ENCODE measurements at regions not wholly inside any gene's neighbourhood (a gene's known extent, or its start where the extent isn't known, plus 50 kb on each side); places are given as distances from the start of the nearest gene placed in this dataset.
"Not testable (repeated sequence)": the region's sequence is repeated elsewhere in the genome, so short reads cannot be mapped to it uniquely, and the experiment has no call there.

DNA sequence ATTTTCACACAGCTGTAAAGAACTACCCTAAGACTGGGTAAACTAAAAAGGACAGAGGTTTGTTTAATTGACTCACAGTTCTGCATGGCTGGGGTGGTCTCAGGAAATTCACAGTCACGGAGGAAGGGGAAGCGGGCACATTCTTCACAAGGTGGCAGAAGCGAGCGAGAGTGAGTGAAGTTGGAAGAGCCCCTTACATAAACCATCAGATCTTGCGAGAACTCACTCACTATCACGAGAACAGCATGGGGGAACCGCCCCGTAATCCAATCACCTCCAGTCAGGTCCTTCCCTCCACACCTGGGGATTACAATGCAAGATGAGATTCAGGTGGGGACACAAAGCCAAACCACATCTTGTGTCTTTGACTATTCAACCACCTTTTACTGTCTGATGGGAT lies 700.5 kb downstream of the TENT5A start:
- H3K27ac ChIP-seq, result no peak overlapping the region
- no peak for TF ChIP-seq ZFX (IDR thresholded peaks at IDR 0.05; ENCODE audit: borderline replicate concordance)
- TF ChIP-seq CTCF (IDR thresholded peaks at IDR 0.05), result no peak

DNA sequence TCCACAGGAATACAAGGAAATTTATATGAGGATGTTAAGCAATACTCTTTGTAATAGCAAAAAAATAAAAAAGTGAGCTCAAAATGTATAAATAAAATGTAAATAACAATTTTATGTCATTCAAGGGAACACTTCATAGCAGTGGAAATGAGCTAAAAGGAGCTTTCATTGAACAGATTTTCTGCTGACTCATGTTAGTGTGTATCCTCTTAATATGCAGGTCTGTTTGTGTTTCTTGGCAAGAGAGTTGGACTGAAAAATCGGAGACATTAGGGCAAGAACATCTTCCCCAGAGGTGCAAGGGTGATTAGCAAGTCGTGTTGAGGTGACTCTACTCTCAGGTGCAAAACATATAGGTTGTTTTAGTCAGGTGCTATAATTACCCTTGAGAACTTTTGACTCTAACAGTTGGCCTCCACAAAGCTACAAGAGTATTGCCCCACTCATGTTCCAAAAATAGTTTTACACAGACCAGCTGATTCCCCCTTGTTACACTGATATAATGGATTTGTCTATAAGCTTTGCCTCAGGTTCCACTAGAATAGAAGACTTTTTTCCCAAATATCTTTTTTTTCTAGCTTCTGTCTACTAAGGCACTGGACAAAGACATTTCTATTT lies 702.9 kb downstream of the TENT5A start:
- TF ChIP-seq ZFX (IDR thresholded peaks at IDR 0.05; ENCODE audit: borderline replicate concordance), result no peak
- no peak for TF ChIP-seq CTCF (IDR thresholded peaks at IDR 0.05)
- no peak overlapping the region for H3K27ac ChIP-seq

- TF ChIP-seq CTCF (IDR thresholded peaks at IDR 0.05), result no peak
- no peak for TF ChIP-seq ZFX (IDR thresholded peaks at IDR 0.05; ENCODE audit: borderline replicate concordance)
- no peak overlapping the region for H3K27ac ChIP-seq
These were observed 721.1 kb downstream of the TENT5A start for GRCh38 chr6:81031416-81031815.

- no peak for TF ChIP-seq CTCF (IDR thresholded peaks at IDR 0.05)
- TF ChIP-seq ZFX (IDR thresholded peaks at IDR 0.05; ENCODE audit: borderline replicate concordance), result no peak
- no peak overlapping the region for H3K27ac ChIP-seq
These were observed 726.4 kb downstream of the TENT5A start for GRCh38 chr6:81026041-81026553.

DNA sequence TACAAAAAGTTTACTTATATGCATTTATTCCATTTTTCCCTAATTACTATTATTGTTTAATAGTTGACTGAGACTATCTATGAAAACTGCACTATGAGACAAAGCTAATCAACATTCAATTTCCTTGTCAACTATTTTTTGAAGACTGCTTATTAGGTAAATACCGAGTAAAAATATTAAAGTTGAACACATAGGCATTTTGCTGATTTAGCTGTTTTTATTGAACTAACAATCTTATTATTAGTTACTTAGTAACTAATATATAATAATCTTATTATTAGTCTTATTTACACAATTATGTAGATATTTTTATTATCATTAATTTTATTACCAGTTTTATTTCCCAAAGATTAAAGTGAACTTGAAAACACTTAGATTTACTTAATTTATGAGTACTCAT lies 728.8 kb downstream of the TENT5A start:
- no peak overlapping the region for H3K27ac ChIP-seq
- no peak for TF ChIP-seq CTCF (IDR thresholded peaks at IDR 0.05)
- TF ChIP-seq ZFX (IDR thresholded peaks at IDR 0.05; ENCODE audit: borderline replicate concordance), result no peak

DNA sequence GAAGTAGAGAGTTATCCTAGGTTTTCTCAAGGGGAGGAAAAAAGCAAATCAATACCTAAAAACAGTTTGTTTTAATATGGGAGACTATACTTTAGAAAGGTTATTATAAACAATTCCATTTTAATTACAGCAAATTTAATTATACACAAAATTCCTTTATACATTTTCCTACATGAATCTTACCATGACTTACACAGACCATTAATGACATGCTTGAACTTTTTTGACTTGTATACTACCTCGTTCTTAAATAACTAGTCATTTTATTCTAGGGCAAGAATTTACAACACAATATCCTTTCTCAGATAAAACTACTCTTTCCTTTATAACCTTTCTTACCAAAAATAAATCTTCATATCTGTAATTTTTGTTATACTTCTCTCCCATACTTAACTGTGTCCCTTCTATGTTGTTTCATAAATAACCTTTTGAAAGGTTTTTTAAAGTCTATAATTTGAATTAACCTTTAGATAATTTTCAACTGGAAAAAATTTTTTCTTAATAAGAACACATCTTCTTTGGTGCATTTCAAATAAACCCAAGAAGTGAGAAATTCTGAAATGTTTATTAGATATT lies 729.4 kb downstream of the TENT5A start:
- TF ChIP-seq ZFX (IDR thresholded peaks at IDR 0.05; ENCODE audit: borderline replicate concordance) (no peak), CTCF (IDR thresholded peaks at IDR 0.05) (no peak)
- H3K27ac ChIP-seq, result no peak overlapping the region

GRCh38 chr6:81017586-81017985 lies 734.9 kb downstream of the TENT5A start:
- not testable (repeated sequence) for H3K27ac ChIP-seq

Measured in 22Rv1 (cell line).